ENCODE measurements at regions not wholly inside any gene's neighbourhood (a gene's known extent, or its start where the extent isn't known, plus 50 kb on each side); places are given as distances from the start of the nearest gene placed in this dataset.
"Not testable (repeated sequence)": the region's sequence is repeated elsewhere in the genome, so short reads cannot be mapped to it uniquely, and the experiment has no call there.

DNA sequence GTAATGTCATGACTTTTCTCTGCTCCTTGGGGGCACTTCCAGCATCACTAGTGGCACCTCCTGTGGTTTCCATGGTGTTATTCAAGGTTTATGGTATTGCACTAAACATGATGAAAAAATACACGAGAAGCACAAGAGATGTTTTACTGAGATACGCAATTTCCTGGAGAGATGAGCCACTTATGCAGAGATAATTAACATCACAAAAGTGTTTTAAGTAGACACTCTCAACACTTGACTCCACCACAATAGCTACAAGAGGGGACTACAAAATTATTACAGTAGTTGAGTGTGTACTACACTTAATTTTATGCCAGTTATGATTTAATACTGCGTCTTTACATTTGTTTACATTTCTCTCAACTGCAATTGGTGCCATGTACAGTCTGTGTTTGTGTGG is 906.7 kb downstream of the DNAJB9 start:
- no peak for TF ChIP-seq CTCF (IDR thresholded peaks at IDR 0.05)
- Histone ChIP-seq H3K4me3 (no peak overlapping the region), H3K4me1 (no peaks in the 10 kb centered on the region), H3K9me3 (no peaks in the 10 kb centered on the region), H3K27me3 (no peaks in the 10 kb centered on the region), H3K27ac (no peak overlapping the region), H3K36me3 (no peaks in the 10 kb centered on the region)
- intact Hi-C loops (cut with DNase I), result no loop called here
- DNase-seq (no peak), ATAC-seq (no peak), FAIRE-seq (no peak)
- WGBS, 2 donors, result 86 to 91% methylated on average over 3 of the region's 3 CpGs

GRCh38 chr7:109479388-109479787 is 909.7 kb downstream of the DNAJB9 start:
- Histone ChIP-seq H3K4me3 (no peak overlapping the region), H3K9me3 (no peaks in the 10 kb centered on the region), H3K4me1 (no peaks in the 10 kb centered on the region), H3K27ac (no peak overlapping the region), H3K27me3 (no peaks in the 10 kb centered on the region), H3K36me3 (no peaks in the 10 kb centered on the region)
- 54 to 75% methylated on average over 2 of the region's 2 CpGs for WGBS, 2 donors
- FAIRE-seq (no peak), ATAC-seq (no peak), DNase-seq (no peak)
- intact Hi-C loops (cut with DNase I), result no loop called here
- no peak for TF ChIP-seq CTCF (IDR thresholded peaks at IDR 0.05)

GRCh38 chr7:109490607-109491006 is 920.9 kb downstream of the DNAJB9 start:
- not testable (repeated sequence) for ATAC-seq

DNA sequence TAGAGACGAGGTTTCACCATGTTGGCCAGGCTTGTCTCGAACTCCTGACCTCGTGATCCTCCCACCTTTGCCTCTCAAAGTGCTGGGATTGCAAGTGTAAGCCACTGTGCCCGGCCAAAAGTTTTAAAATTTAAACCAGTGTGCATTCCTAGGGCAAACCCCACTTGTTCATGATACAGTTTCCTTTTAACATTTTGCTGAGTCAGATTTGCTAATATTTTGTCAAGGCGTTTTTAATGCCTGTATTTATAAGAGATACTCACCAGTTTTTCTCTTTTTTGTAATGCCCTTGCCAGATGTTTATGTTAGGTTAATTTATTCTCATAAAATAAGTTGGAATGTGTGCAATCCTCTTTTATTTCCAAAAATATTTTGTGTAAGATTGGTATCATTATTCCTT is 927.4 kb downstream of the DNAJB9 start:
- intact Hi-C loops (cut with DNase I), result no loop called here
- no peak for ATAC-seq
- Histone ChIP-seq H3K27me3 (no peaks in the 10 kb centered on the region), H3K4me3 (no peak overlapping the region), H3K36me3 (no peaks in the 10 kb centered on the region), H3K9me3 (no peaks in the 10 kb centered on the region), H3K27ac (no peak overlapping the region), H3K4me1 (no peaks in the 10 kb centered on the region)
- TF ChIP-seq CTCF (IDR thresholded peaks at IDR 0.05), result no peak
- 85 to 93% methylated on average over 5 of the region's 5 CpGs for WGBS, 2 donors
- DNase-seq, result no peak
- FAIRE-seq, result no peak

More at GRCh38 chr7:109490607-109491006, 920.9 kb downstream of the DNAJB9 start:
- H3K9me3 ChIP-seq; H3K4me3 ChIP-seq; intact Hi-C loops (cut with DNase I); H3K27ac ChIP-seq; H3K27me3 ChIP-seq; FAIRE-seq; H3K36me3 ChIP-seq; DNase-seq; H3K4me1 ChIP-seq: not testable (repeated sequence)
- 100% methylated on average over 1 of the region's 1 CpG for WGBS, 2 donors

DNA sequence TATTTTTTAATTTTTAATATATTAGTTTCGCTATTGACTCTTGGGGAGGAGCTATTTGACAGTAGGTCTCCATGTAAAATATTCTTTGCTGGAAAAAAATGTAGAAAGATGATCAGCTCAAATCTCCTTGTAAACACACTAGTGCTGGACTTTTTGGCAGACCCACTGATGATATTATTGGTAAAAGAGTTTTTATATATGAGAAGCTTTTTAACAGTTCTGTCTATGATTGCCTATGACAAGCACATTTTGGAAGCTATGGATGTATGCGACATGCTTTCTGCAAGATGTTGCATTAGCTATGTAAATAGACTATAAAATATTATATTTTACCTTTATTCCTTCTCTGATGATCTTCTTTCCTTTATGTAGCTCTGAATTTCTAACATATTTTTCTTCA is 928.5 kb downstream of the DNAJB9 start:
- TF ChIP-seq CTCF (IDR thresholded peaks at IDR 0.05), result no peak
- Histone ChIP-seq H3K9me3 (no peaks in the 10 kb centered on the region), H3K27ac (no peak overlapping the region), H3K4me1 (no peaks in the 10 kb centered on the region), H3K4me3 (no peak overlapping the region), H3K27me3 (no peaks in the 10 kb centered on the region), H3K36me3 (no peaks in the 10 kb centered on the region)
- 96 to 98% methylated on average over 2 of the region's 2 CpGs for WGBS, 2 donors
- FAIRE-seq, result no peak
- no peak for DNase-seq
- intact Hi-C loops (cut with DNase I), result no loop called here
- ATAC-seq, result no peak

GRCh38 chr7:109503421-109503820 is 933.7 kb downstream of the DNAJB9 start:
- 85 to 94% methylated on average over 2 of the region's 2 CpGs for WGBS, 2 donors
- H3K36me3 ChIP-seq, result no peaks in the 10 kb centered on the region
- H3K9me3 ChIP-seq, result no peaks in the 10 kb centered on the region
- no peaks in the 10 kb centered on the region for H3K4me1 ChIP-seq
- ATAC-seq (no peak), DNase-seq (no peak), FAIRE-seq (no peak)
- H3K27ac ChIP-seq, result no peak overlapping the region
- TF ChIP-seq CTCF (IDR thresholded peaks at IDR 0.05), result no peak
- no peaks in the 10 kb centered on the region for H3K27me3 ChIP-seq
- H3K4me3 ChIP-seq, result no peak overlapping the region
- intact Hi-C loops (cut with DNase I), result no loop called here

Data from pancreas (tissue), 10 donors.